GM18907 (cell line): ENCODE measurements at regions not wholly inside any gene's neighbourhood (a gene's known extent, or its start where the extent isn't known, plus 50 kb on each side); places are given as distances from the start of the nearest gene placed in this dataset.

Source experiments
- ATAC-seq: cut with Tn5 transposase; IDR thresholded peaks from one replicate; pipeline ENCODE4 v1.9.1; 2021; ENCODE audit warnings: mild to moderate bottlenecking, moderate library complexity; ENCODE audit not compliant: unreplicated experiment

DNA sequence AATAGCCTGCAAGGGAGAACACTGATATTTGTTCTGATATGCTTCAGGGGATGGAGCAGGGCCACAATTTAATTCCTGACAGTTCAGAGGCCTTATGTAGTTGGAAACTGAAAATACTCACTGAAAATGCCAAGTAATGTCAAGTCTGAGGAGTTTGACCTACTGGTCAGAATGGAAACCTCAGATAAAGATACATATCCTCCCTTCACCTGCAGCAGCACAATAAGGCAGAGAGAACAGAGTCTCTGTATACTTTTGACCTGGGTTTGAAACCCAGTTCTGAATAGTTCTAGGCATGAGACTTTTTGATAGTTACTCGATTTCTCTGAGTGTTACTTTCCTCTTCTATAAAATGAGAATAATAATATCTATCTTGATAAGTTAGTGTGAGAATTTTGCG, 65.8 kb upstream of the TRPC5 start:
- ATAC-seq: no peak

DNA sequence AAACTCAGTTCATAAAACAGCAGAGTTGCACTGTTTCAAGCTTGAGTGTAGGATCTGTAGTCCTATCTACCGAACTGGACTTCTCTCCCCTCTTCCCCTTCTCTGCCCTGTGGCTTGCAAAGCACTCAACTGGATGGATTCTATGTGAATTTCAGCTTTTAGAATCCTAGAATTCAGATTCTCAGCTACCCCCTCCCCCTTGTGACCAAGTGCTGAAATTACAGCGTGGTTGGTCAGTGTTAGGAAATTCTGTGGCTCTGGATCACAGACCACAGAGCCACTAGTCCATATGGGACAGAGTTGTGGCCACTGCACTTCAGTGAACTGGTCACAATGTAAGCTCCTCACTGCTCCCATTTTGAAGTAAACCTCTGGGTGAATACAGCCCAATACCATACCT, 64.6 kb upstream of the TRPC5 start:
- ATAC-seq: peak; percentile 54

DNA sequence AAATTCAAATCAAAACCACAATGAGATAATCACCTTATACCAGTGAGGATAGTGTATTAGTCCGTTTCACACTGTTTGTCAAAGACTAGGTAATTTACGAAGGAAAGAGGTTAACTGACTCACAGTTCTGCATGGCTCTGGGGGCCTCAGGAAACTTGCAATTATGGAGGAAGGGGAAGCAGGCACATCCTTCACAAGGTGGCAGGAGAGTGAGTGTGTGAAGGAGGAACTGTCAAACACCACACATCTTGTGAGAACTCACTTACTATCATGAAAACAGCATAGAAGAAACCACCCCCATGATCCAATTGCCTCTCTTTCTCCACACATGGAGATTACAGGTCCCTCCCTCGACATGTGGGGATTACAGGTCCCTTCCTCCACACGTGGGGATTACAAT, 54.7 kb upstream of the TRPC5 start:
- ATAC-seq: no peak
